ENCODE measurements at regions not wholly inside any gene's neighbourhood (a gene's known extent, or its start where the extent isn't known, plus 50 kb on each side); places are given as distances from the start of the nearest gene placed in this dataset.

DNA sequence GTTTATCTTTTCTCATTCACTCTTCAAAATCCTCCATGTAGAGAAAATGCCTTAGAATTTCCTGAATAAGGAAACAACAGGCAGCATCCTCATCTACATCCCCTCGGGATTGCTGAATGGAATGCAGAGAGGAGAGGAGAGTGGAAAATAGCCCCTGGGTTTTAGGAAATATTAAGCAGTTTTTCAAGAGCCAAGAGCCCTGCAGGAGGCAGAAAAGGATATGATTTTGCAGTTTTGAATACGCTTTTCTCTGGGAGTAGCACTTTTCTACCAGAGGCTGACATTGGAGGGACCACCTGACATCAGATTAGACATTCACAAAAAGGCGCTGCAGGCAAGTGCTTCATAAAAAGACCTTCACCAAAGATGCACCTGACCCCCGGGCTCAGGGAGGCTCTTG, 362.2 kb upstream of the SFSWAP start:
- Histone ChIP-seq H3K27me3 (peaks cover 25% of the 10 kb centered on the region), H3K4me1 (no peaks in the 10 kb centered on the region), H3K4me3 (no peak overlapping the region), H3K27ac (no peak overlapping the region), H3K9me3 (no peaks in the 10 kb centered on the region), H3K36me3 (no peaks in the 10 kb centered on the region)
- DNase-seq (no peak), ATAC-seq (no peak)
- intact Hi-C loops (cut with DNase I): no loop called here
- TF ChIP-seq, protein P1, sequence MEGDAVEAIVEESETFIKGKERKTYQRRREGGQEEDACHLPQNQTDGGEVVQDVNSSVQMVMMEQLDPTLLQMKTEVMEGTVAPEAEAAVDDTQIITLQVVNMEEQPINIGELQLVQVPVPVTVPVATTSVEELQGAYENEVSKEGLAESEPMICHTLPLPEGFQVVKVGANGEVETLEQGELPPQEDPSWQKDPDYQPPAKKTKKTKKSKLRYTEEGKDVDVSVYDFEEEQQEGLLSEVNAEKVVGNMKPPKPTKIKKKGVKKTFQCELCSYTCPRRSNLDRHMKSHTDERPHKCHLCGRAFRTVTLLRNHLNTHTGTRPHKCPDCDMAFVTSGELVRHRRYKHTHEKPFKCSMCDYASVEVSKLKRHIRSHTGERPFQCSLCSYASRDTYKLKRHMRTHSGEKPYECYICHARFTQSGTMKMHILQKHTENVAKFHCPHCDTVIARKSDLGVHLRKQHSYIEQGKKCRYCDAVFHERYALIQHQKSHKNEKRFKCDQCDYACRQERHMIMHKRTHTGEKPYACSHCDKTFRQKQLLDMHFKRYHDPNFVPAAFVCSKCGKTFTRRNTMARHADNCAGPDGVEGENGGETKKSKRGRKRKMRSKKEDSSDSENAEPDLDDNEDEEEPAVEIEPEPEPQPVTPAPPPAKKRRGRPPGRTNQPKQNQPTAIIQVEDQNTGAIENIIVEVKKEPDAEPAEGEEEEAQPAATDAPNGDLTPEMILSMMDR (IDR thresholded peaks at IDR 0.05): no peak

DNA sequence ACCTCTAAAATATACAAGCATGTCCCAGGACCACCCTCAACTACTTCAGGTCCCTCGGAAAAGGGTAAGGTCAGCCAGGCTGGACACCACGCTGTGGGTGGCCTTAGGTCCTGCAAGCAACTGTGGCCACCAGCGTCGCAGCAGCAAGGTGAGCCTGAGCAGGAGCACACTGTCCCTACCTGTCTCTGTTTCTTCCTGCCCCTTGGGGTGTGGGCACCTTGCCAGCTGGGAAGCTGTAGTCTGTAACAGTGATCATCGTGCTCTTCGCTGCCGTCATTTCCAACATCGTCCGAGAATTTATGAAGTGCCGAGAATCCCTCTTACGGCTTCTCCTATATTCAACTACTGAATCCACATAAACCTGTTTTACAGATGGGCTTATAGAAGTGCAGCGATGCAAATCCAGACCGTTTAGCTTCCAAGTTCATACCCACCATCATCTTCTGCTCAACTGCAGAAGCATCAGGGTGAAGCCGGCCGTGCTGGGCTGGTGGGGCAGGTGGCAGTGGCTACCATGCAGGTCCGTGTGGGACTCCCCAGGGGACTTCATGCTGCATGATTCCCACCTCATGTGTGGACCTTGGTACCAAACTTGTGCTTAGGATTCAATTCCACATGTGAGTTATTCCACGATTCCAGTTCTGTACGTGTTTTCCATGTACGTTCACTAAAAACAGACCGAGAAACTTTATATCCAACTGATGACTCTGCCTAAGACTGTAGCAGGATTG, 361.3 kb upstream of the SFSWAP start:
- Histone ChIP-seq H3K4me3 (no peak overlapping the region), H3K36me3 (no peaks in the 10 kb centered on the region), H3K9me3 (no peaks in the 10 kb centered on the region), H3K4me1 (no peaks in the 10 kb centered on the region), H3K27ac (no peak overlapping the region), H3K27me3 (peaks cover 25% of the 10 kb centered on the region)
- intact Hi-C loops (cut with DNase I): no loop called here
- ATAC-seq (no peak), DNase-seq (no peak)
- TF ChIP-seq, protein P1 (IDR thresholded peaks at IDR 0.05): no peak

DNA sequence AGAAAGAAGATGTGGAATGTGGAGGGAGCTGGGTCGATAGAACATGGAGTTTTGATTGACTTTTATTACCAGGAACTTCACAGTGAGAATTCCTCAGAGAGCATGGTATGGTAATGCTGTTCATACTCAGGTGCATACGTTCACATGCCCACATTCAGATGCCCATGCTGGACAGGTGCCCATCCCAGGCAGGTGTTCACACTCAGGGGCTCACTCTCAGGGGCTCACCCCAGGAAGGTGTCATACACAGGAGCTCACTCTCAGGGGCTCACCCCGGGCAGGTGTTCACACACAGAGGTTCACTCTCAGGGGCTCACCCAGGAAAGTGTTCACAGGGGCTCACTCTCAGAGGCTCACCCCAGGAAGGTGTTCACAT, 360.0 kb upstream of the SFSWAP start:
- peaks cover 25% of the 10 kb centered on the region for H3K27me3 ChIP-seq
- TF ChIP-seq, protein P1 (IDR thresholded peaks at IDR 0.05): no peak
- intact Hi-C loops (cut with DNase I): no loop called here

DNA sequence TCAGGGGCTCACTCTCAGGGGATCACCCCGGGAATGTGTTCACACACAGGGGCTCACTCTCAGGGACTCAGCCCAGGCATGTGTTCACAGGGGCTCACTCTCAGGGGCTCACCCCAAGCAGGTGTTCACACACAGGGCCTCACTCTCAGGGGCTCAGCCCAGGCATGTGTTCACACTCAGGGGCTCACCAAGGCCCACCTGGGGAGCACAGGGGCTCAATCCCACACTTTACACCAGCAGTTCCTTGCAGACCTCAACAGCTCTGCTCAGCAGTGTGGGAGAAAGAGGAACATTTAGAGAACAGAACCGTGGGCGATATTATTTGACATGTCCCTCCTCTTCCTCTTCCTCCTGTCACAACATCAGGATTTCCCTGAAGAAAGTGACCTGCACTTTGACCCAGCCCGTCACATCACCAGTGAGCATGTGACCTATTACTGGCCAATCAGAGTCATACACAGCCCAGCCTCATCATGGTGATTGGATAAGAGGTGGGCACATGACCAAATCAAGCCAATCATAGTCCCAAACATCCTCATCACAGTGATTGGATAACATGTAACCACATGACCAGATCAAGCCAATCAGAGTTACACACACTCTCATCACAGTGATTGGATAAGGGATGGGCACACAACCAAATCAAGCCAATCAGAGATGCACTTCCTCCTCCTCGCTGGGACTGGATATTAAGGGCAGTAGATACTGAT, 359.4 kb upstream of the SFSWAP start:
- intact Hi-C loops (cut with DNase I): no loop called here
- H3K4me3 ChIP-seq: no peak overlapping the region
- no peak for DNase-seq
- no peaks in the 10 kb centered on the region for H3K9me3 ChIP-seq
- no peaks in the 10 kb centered on the region for H3K4me1 ChIP-seq
- H3K36me3 ChIP-seq: no peaks in the 10 kb centered on the region
- no peak overlapping the region for H3K27ac ChIP-seq
- TF ChIP-seq, protein P1 (IDR thresholded peaks at IDR 0.05): no peak
- peaks cover 25% of the 10 kb centered on the region for H3K27me3 ChIP-seq
- peak; percentile 43 for ATAC-seq

More for the DNA sequence above, 360.0 kb upstream of the SFSWAP start:
- no peak overlapping the region for H3K4me3 ChIP-seq
- no peaks in the 10 kb centered on the region for H3K9me3 ChIP-seq
- H3K27ac ChIP-seq: no peak overlapping the region
- DNase-seq (no peak), ATAC-seq (no peak)
- H3K4me1 ChIP-seq: no peaks in the 10 kb centered on the region
- H3K36me3 ChIP-seq: no peaks in the 10 kb centered on the region

DNA sequence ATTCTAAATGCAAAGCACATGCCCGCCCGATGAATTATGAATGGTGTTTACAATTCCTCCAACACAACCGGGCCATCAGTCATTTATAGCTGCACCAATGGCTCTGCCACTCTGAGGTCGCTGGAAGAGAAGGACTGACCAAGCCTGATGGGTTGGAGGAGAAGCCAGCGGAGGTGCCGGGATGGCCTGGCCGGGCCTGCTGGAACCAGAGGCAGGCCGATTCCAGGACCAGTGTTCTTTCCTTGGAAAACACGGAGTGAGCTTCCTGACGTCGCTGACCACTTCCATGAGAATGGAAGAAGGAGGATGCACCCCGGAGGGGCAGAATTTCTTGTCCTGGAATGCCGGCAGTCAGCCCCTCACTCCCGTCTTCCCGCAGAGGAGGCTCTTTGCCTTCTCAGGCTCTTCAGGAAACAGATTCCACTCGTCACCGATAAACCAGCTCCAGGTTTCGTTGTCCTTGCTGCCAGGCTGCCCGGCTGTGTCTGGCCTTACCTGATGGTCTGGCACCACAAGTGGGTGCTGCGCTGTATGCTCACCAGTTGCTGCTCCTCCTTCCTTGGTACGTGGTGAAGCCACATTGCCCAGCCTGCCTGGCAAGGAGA, 358.5 kb upstream of the SFSWAP start:
- peaks cover 19% of the 10 kb centered on the region for H3K27me3 ChIP-seq
- H3K9me3 ChIP-seq: no peaks in the 10 kb centered on the region
- no peak for ATAC-seq
- no peak for DNase-seq
- H3K27ac ChIP-seq: no peak overlapping the region
- TF ChIP-seq, protein P1 (IDR thresholded peaks at IDR 0.05): no peak
- intact Hi-C loops (cut with DNase I): no loop called here
- no peaks in the 10 kb centered on the region for H3K4me1 ChIP-seq
- no peak overlapping the region for H3K4me3 ChIP-seq
- H3K36me3 ChIP-seq: no peaks in the 10 kb centered on the region
